GM12872 (cell line): ENCODE measurements at regions not wholly inside any gene's neighbourhood (a gene's known extent, or its start where the extent isn't known, plus 50 kb on each side); places are given as distances from the start of the nearest gene placed in this dataset.

Source experiments
- TF ChIP-seq, protein P1 (sequence below): IDR thresholded peaks from 3 replicates; pipeline ENCODE4 v1.5.1; 2011; ENCODE audit warnings: low read depth, mild to moderate bottlenecking, low read length, moderate library complexity; ENCODE audit not compliant: insufficient read depth

DNA sequence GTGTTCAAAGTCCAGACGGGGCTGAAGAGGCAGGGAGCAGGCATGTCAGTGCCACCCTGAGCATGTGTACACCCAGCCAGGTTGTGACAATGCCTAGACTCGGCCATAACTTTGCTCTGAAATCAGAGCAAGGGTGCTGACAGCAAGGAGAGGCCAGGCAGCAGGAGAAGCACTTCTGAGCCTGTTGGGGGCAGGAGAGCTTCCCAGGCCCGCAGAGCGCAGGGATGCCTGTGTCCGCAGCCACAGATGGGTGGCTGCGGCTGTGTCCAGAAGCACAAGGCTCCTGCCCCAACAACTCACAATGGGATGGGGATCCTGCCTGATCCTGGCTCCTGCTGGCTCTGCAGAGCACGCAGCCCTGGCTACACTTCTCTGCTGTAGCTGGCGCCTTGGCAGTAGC, 373.9 kb downstream of the CHSY3 start:
- TF ChIP-seq, protein P1, sequence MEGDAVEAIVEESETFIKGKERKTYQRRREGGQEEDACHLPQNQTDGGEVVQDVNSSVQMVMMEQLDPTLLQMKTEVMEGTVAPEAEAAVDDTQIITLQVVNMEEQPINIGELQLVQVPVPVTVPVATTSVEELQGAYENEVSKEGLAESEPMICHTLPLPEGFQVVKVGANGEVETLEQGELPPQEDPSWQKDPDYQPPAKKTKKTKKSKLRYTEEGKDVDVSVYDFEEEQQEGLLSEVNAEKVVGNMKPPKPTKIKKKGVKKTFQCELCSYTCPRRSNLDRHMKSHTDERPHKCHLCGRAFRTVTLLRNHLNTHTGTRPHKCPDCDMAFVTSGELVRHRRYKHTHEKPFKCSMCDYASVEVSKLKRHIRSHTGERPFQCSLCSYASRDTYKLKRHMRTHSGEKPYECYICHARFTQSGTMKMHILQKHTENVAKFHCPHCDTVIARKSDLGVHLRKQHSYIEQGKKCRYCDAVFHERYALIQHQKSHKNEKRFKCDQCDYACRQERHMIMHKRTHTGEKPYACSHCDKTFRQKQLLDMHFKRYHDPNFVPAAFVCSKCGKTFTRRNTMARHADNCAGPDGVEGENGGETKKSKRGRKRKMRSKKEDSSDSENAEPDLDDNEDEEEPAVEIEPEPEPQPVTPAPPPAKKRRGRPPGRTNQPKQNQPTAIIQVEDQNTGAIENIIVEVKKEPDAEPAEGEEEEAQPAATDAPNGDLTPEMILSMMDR, result no peak

DNA sequence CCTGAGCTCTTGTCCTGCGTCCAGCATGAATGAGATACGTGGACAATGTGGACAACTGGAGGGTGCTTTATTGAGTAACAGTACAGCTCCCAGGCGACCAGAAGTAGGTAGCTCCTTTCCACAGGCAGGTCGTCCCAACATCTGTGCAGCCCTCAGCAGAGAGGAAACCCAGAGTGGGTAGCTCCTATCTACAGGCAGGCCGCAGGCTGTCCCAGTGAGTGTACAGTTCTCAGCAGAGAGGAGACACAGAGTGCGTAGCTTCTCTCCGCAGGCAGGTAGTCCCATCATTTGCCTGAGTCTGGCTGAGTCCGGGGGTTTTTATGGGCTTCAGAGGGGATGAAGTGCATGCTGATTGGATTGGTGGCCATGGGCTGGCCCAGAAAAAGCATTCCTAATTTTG, 373.3 kb downstream of the CHSY3 start:
- TF ChIP-seq, protein P1, result no peak

DNA sequence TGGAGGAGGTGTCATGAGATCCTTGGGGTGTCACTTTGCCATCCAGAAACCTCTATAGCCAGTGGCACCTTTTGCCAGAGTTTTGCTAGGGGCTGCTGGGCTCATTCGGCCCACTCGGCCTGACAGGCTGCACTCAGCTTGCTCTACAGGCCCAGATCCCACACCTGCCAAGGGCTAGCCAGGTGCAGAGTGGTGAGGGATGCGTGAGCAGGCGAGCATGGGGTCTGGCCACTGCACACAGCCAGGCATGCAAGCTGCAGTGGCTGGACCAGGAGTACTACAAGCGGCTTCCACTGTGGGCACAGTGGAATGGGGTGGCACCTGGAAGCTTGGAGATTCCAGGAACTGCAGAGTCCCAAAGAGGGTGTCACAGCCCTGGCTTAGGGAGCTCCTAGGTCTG, 372.7 kb downstream of the CHSY3 start:
- TF ChIP-seq, protein P1, result no peak

DNA sequence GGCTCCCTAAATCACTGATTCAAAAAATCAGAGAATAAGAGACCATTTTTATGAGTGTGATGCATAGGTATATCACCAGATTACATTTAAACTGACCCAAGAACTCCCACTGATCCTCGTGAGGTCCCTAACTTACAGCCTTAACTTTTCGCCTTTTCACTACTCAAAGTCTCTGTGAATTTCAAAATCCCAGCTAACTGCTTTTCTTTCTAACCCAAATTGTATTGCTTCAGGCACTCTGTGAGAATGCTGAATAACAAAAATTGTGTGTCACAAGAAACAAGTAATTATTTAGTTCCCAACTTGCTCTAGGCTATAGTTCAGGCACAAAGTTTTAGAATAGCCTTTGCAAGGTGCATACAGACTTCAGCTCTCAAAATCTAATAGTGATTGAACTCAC, 368.6 kb downstream of the CHSY3 start:
- TF ChIP-seq, protein P1, result no peak

DNA sequence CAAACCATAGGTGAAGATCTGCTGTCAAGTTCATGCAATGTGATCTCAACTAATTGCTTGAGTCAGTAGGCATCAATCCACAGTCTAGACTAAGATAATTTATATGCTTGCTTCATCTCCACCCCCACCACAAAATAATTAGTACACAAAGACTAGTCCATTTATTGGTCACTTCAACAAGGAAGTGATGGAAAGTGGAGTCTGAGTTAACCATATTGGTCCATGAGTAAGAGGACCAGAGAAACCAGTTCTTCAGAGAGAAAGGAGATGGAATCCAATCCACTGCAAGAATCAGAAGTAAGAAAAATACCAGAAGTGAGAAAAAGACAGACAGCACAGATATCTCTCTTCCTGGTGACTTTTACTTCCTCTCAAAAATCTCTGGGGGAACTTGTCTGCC, 366.5 kb downstream of the CHSY3 start:
- TF ChIP-seq, protein P1, result no peak

DNA sequence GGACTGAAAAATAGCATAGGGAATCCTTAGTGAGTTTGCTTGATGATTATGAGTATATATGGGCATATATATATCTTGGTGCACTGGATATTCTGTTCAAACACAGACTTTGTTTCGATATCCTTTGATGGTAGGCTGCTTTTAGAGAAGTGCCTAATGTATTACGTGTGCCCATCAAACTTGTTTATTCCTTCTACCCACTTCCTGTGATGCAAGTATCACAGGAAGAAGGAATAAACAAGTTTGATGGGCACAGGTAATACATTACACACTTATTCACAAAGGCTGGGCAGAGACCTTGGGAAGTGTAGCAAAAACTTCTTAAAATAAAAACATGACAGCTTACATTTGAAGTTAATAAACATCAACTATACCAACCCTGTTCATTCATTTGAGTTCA, 364.2 kb downstream of the CHSY3 start:
- TF ChIP-seq, protein P1, result no peak

DNA sequence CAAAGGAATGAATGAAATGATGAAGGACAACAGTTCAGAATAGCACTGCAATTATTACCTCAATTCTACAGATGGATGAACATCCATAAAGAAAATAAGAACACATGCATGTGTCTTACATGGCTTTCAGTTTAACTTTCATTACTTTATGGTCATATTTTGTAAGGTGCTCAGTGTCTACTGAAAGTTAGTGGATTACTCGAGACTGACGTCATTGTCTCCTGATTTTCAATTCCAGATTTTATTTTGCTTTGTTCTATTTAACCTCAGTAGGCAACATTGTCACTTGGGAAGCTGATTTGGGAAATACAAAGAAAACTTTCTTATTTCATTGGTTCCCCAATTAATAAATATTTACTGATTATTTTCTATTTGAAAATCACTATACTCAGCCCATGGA, 363.7 kb downstream of the CHSY3 start:
- TF ChIP-seq, protein P1, result no peak

DNA sequence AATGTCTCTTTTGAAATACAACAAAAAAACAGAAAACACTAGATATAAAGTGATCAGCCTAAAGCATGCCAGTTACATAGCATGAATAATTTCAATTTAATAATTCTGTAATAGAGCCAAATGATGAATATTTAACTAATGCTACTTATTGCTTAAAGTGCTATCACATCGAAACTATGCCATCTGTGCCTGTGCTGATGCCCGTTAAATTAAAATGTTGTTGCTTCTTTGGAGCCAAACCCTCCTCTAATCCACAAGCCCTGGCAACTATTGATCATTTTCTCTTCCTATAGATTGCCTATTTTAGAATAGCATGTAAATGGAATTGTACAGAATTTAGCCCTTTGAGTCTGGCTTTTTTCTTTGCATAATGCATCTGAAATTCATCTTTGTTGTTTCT, 356.2 kb downstream of the CHSY3 start:
- TF ChIP-seq, protein P1, result no peak
